HepG2 (cell line): ENCODE measurements at regions not wholly inside any gene's neighbourhood (a gene's known extent, or its start where the extent isn't known, plus 50 kb on each side); places are given as distances from the start of the nearest gene placed in this dataset.

Experiments
- ATAC-seq: fragments of 200-7000 bp; cut with Tn5 transposase; 3 replicates; pipeline ENCODE4 v1.9.1; 2020; ENCODE audit warnings: mild to moderate bottlenecking, moderate library complexity
- BruUV-seq: library from RNA; stranded (reverse); fragments of 400-500 nt; replicated peaks from 2 replicates; lab custom pipeline; 2021; lab: Mats Ljungman, UMichigan
- CTCF ChIA-PET: fragments of 300-600 bp; formaldehyde crosslinking; extraction: SDS; loops from one replicate; lab custom pipeline; 2021; ENCODE audit warnings: low total read pairs, inconsistent platforms, low intra/inter-chr PET ratio; lab: Yijun Ruan, JAX
- POLR2A ChIA-PET: fragments of 350-600 bp; sonication (Branson Sonifier 250); formaldehyde crosslinking; loops from one replicate; lab custom pipeline; 2020; ENCODE audit warnings: antibody characterized with exemption, inconsistent platforms; lab: Yijun Ruan, JAX
- DNase-seq: peaks from one replicate; pipeline ENCODE4 v3.0.0-alpha.2; 2015; ENCODE audit warnings: low spot score
- FAIRE-seq: peaks from 3 replicates; lab custom pipeline; 2011; peaks lifted over from hg19 to GRCh38; lab: Jason Lieb, UNC
- H2AFZ ChIP-seq: one replicate; pipeline ENCODE4 v1.6.1; 2011; ENCODE audit warnings: low read length, inconsistent platforms
- H3K27ac ChIP-seq: fragments of 300-600 bp; 3 replicates; pipeline ENCODE4 v1.8.0; 2011; ENCODE audit warnings: mixed run types, mild to moderate bottlenecking, mixed read lengths, low read length, inconsistent platforms; ENCODE audit not compliant: insufficient read depth; ENCODE audit errors: extremely low read length
- H3K27me3 ChIP-seq, 2 experiments: fragments of 200-600 bp in 1 of 2; 2 replicates in 1 of 2; 3 replicates in 1 of 2; pipeline versions ENCODE4 v1.6.0 to v1.8.0; 2011; ENCODE audit warnings: low read length in 2 of 2, mild to moderate bottlenecking in 2 of 2, moderate library complexity in 2 of 2, inconsistent platforms in 1 of 2; ENCODE audit not compliant: insufficient read depth in 2 of 2, control insufficient read depth in 1 of 2
- H3K36me3 ChIP-seq, 2 experiments: fragments of 200-600 bp in 1 of 2; replicated peaks in 1 of 2; 2 replicates in 1 of 2; 3 replicates in 1 of 2; pipeline versions ENCODE4 v1.5.1 to v1.8.0; 2011; ENCODE audit warnings: low read length in 2 of 2, inconsistent platforms in 1 of 2; ENCODE audit not compliant: insufficient read depth in 2 of 2, control insufficient read depth in 1 of 2
- H3K4me1 ChIP-seq: 2 replicates; pipeline ENCODE4 v1.5.1; 2012; ENCODE audit warnings: low read length, inconsistent platforms; ENCODE audit not compliant: insufficient read depth
- H3K4me2 ChIP-seq: 2 replicates; pipeline ENCODE4 v1.6.0; 2011; ENCODE audit warnings: low read depth, low read length, inconsistent platforms
- H3K4me3 ChIP-seq, 3 experiments: fragments of 200-600 bp in 1 of 3; sonication (generic), shearing (Covaris generic) in 1 of 3; replicated peaks in 1 of 3; 2 replicates each; pipeline ENCODE4 v1.5.1; 2011 to 2016; ENCODE audit warnings: low read length in 3 of 3, inconsistent platforms in 2 of 3, low read depth in 2 of 3, mild to moderate bottlenecking in 2 of 3, control low read depth in 1 of 3, mixed read lengths in 1 of 3; ENCODE audit not compliant: insufficient read depth in 1 of 3
- H3K79me2 ChIP-seq: one replicate; pipeline ENCODE4 v1.6.1; 2011; ENCODE audit warnings: low read length, inconsistent platforms; ENCODE audit not compliant: insufficient read depth
- H3K9ac ChIP-seq: 2 replicates; pipeline ENCODE4 v1.6.0; 2011; ENCODE audit warnings: mild to moderate bottlenecking, low read depth, low read length, inconsistent platforms; ENCODE audit not compliant: insufficient read depth
- H3K9me3 ChIP-seq: 2 replicates; pipeline ENCODE4 v1.5.1; 2012; ENCODE audit warnings: mild to moderate bottlenecking, low read length
- H4K20me1 ChIP-seq: 2 replicates; pipeline ENCODE4 v1.6.0; 2011; ENCODE audit warnings: inconsistent platforms, mild to moderate bottlenecking, low read length, moderate library complexity; ENCODE audit not compliant: insufficient read depth
- BRD4 ChIP-seq: sonication (generic); formaldehyde crosslinking; IDR thresholded peaks from 2 replicates; pipeline ENCODE4 v1.4.0; 2020; ENCODE audit warnings: missing genetic modification reagents
- EZH2 ChIP-seq: conservative IDR thresholded peaks from 2 replicates; pipeline ENCODE4 v1.6.1; 2012; ENCODE audit warnings: mild to moderate bottlenecking, low read depth, low read length, moderate library complexity
- KDM2A ChIP-seq: sonication (generic); formaldehyde crosslinking; IDR thresholded peaks from 2 replicates; pipeline ENCODE4 v1.4.0; 2020; ENCODE audit warnings: low read depth, missing genetic modification reagents, borderline replicate concordance
- PLRG1 ChIP-seq: fragments of 450-650 bp; conservative IDR thresholded peaks from 2 replicates; pipeline ENCODE4 v1.6.1; 2016
- REPIN1 ChIP-seq: sonication (generic); formaldehyde crosslinking; IDR thresholded peaks from 2 replicates; pipeline ENCODE4 v1.8.0; 2022; ENCODE audit warnings: missing genetic modification reagents, low read depth, mild to moderate bottlenecking, borderline replicate concordance
- SCMH1 ChIP-seq: sonication (generic); formaldehyde crosslinking; IDR thresholded peaks from 2 replicates; pipeline ENCODE4 v1.9.0; 2021; ENCODE audit warnings: missing genetic modification reagents, mild to moderate bottlenecking, borderline replicate concordance
- SIX1 ChIP-seq: sonication (generic); formaldehyde crosslinking; IDR thresholded peaks from 2 replicates; pipeline ENCODE4 v1.4.0; 2020; ENCODE audit warnings: missing genetic modification reagents, borderline replicate concordance
- ZNF235 ChIP-seq: sonication (generic); formaldehyde crosslinking; IDR thresholded peaks from 2 replicates; pipeline ENCODE4 v1.8.1; 2023; ENCODE audit warnings: mild to moderate bottlenecking, missing genetic modification reagents, borderline replicate concordance
- ZNF567 ChIP-seq: sonication (generic); formaldehyde crosslinking; IDR thresholded peaks from 2 replicates; pipeline ENCODE4 v1.8.1; 2023; ENCODE audit warnings: mild to moderate bottlenecking, missing genetic modification reagents, borderline replicate concordance
- ZNF614 ChIP-seq: IDR thresholded peaks from 2 replicates; pipeline ENCODE4 v1.6.1; 2018; ENCODE audit warnings: missing biosample characterization, missing genetic modification reagents, inconsistent platforms, borderline replicate concordance
- WGBS: methylation state at CpG from one replicate; pipeline ENCODE4 v1.1.6; 2017; ENCODE audit warnings: low lambda C conversion rate; 5-methylcytosine and 5-hydroxymethylcytosine counted together
- in situ Hi-C: cut with HindIII; loops from 2 replicates; pipeline ENCODE4 v1.10.0; 2017; ENCODE audit warnings: low pct_unique_long_range_greater_than_20kb; ENCODE audit not compliant: extremely low pct_ligation_motif_present
- intact Hi-C: fragments of 100-400 bp; cut with micrococcal nuclease; formaldehyde crosslinking; loops from one replicate; pipeline ENCODE4 v1.10.0; 2022; ENCODE audit not compliant: unreplicated experiment
- TF ChIP-seq, protein P1 (sequence below): sonication (generic); formaldehyde crosslinking; IDR thresholded peaks from 2 replicates; pipeline ENCODE4 v1.5.1; 2020; ENCODE audit warnings: missing genetic modification reagents, mild to moderate bottlenecking, borderline replicate concordance

DNA sequence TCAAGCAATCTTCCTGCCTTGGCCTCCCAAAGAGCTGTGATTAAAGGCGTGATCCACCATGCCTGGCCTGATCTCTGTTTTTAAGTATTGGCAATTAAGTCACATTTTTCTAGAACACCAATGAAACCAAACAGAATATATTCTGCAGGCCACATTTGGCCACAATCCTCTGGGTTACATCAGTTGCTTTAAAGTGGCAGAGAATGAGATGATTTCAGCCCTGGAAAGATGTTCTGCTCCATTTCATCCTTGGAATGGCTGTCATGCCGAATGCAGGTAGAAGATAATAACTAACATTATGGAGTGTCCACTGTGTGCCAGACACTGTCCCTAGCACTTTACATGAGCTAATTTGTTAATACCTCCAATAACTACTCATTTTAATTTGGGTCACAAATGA, 154.4 kb downstream of the PTPN11 start (continued):
- no peak for TF ChIP-seq ZNF614 (CRISPR knock-in tag)
- no peak for TF ChIP-seq ZNF567 (CRISPR knock-in tag)
- TF ChIP-seq, all 625 proteins: peak for 0

DNA sequence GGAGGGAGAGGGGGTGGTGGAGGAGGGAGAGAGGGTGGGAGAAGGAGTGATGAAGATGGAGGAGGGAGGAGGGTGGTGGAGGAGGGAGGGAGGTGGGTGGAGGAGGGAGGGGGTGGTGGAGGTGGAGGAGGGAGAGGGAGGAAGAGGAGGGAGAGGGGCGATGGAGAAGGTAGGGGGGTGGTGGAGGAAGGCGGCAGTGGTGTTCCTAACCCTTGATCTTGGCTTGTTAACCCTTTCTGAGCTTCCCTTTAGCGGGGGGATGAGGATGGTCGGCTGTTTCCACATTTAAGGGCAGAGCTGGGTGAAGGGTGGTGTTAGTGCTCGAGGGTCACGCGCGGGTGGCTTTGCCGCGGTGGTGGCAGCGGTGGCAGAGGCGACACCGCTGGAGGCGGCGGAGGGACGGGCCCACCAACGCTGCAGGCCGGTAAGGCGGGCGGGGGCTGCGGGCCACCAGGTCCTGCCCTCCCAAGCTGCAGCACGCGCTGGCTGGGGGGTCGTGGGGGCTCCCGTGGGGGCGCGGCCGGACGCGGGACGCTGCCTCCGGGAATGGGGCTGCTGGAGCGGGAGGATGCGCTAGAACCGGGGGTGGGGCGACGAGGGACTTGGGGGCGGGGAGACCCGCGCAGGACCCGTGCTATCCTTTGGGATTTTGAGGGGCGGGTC, 156.3 kb downstream of the PTPN11 start:
- DNase-seq (no peak), FAIRE-seq (no peak), ATAC-seq (no peak)
- Histone ChIP-seq H2AFZ (no peak overlapping the region), H3K4me3 (no peak overlapping the region), H3K36me3 (no peaks in the 10 kb centered on the region), H3K27ac (no peak overlapping the region), H3K9ac (no peak overlapping the region), H3K27me3 (peaks cover 0 to 14% of the 10 kb centered on the region in 2 experiments; a peak in 1 of 5 replicates), H3K4me1 (no peaks in the 10 kb centered on the region), H3K4me2 (no peak overlapping the region), H3K79me2 (no peaks in the 10 kb centered on the region), H3K9me3 (no peaks in the 10 kb centered on the region), H4K20me1 (no peaks in the 10 kb centered on the region)
- 4% methylated on average over 5 of the region's 42 CpGs for WGBS
- BruUV-seq = no TSS peak
- intact Hi-C loops = no loop called here
- POLR2A ChIA-PET = no interaction called here
- in situ Hi-C loops = no loop called here
- TF ChIP-seq REPIN1 (CRISPR knock-in tag) = no peak
- TF ChIP-seq, all 625 proteins: peak for 0
- CTCF ChIA-PET = no interaction called here

DNA sequence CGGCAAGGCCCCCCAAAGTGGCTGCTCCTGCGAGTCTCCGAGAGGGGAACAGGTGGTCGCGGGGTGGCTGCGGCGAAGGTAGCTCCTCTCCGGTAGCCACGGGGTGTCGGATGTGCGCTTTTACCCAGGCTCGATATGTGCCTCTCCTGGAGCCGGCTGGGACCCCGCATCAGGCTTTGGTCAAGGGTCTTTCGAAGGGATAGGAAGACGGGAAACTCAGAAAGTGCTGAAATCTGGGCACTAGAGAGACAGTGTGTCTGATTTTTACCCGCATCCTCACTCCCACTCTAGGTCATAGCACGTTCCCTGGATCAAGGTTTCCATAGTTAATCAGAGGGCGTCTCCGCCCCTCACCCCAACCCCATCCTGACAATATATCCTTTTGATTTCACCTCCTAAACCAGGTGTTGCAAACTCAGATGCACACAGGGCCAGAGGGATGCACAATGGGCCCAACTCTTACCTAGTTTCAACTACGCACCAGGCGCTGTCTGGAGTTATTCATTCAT, 156.9 kb downstream of the PTPN11 start:
- DNase-seq = no peak
- intact Hi-C loops = no loop called here
- no peak overlapping the region for H3K4me3 ChIP-seq
- BruUV-seq = no TSS peak
- H3K9ac ChIP-seq = no peak overlapping the region
- H3K9me3 ChIP-seq = no peaks in the 10 kb centered on the region
- no peaks in the 10 kb centered on the region for H3K4me1 ChIP-seq
- 50% methylated on average over 19 of the region's 22 CpGs for WGBS
- ChIA-PET CTCF (no interaction called here), POLR2A (no interaction called here)
- H3K27ac ChIP-seq = no peak overlapping the region
- no peak; the same call in 2 of the 3 replicates for ATAC-seq
- peaks cover 0 to 10% of the 10 kb centered on the region in 2 experiments; a peak in 1 of 5 replicates for H3K27me3 ChIP-seq
- H3K36me3 ChIP-seq = no peaks in the 10 kb centered on the region
- in situ Hi-C loops = no loop called here
- H4K20me1 ChIP-seq = no peaks in the 10 kb centered on the region
- H2AFZ ChIP-seq = no peak overlapping the region
- FAIRE-seq = no peak
- TF ChIP-seq ZNF235 (CRISPR knock-in tag) (no peak), SIX1 (CRISPR knock-in tag) (no peak), KDM2A (CRISPR knock-in tag) (no peak), PLRG1 (no peak), EZH2 (no peak), BRD4 (CRISPR knock-in tag) (no peak), SCMH1 (CRISPR knock-in tag) (no peak)
- TF ChIP-seq, protein P1, sequence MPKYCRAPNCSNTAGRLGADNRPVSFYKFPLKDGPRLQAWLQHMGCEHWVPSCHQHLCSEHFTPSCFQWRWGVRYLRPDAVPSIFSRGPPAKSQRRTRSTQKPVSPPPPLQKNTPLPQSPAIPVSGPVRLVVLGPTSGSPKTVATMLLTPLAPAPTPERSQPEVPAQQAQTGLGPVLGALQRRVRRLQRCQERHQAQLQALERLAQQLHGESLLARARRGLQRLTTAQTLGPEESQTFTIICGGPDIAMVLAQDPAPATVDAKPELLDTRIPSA (CRISPR knock-in tag) = no peak
- TF ChIP-seq, all 625 proteins: peak for 0
- Histone ChIP-seq H3K4me2 (no peak overlapping the region), H3K79me2 (no peaks in the 10 kb centered on the region)
